Activated CD4-positive, alpha-beta T cell treated with anti-CD3 and anti-CD28 coated beads, Interleukin-2, amount 50 U/mL, for 16 hours (primary cell): ENCODE measurements at regions not wholly inside any gene's neighbourhood (a gene's known extent, or its start where the extent isn't known, plus 50 kb on each side); places are given as distances from the start of the nearest gene placed in this dataset.
"Not testable (repeated sequence)": the region's sequence is repeated elsewhere in the genome, so short reads cannot be mapped to it uniquely, and the experiment has no call there.

Experiments used
- DNase-seq: peaks from one replicate; pipeline ENCODE4 v3.0.0-alpha.2; 2020

GRCh38 chr4:79174490-79175252 is 151.2 kb downstream of the NAA11 start:
- DNase-seq, result no peak

- DNase-seq, result no peak
These were observed 152.7 kb downstream of the NAA11 start for GRCh38 chr4:79173186-79173585.

GRCh38 chr4:79170077-79170476 is 155.8 kb downstream of the NAA11 start:
- DNase-seq, result no peak

- no peak for DNase-seq
These were observed 160.8 kb downstream of the NAA11 start for GRCh38 chr4:79164907-79165610.

GRCh38 chr4:79163981-79164490 is 161.8 kb downstream of the NAA11 start:
- DNase-seq, result peak; percentile 36

- DNase-seq, result no peak
These were observed 164.9 kb downstream of the NAA11 start for GRCh38 chr4:79160962-79161361.

GRCh38 chr4:79158705-79159104 is 167.2 kb downstream of the NAA11 start:
- not testable (repeated sequence) for DNase-seq

GRCh38 chr4:79155336-79155735 is 170.5 kb downstream of the NAA11 start:
- DNase-seq, result no peak

GRCh38 chr4:79150820-79151416 is 174.9 kb downstream of the NAA11 start:
- no peak for DNase-seq

- no peak for DNase-seq
These were observed 177.5 kb downstream of the NAA11 start for GRCh38 chr4:79148369-79148768.

- DNase-seq, result no peak
These were observed 178.6 kb downstream of the NAA11 start for GRCh38 chr4:79147251-79147650.

GRCh38 chr4:79141530-79141929 is 184.3 kb downstream of the NAA11 start:
- no peak for DNase-seq

- no peak for DNase-seq
These were observed 191.1 kb downstream of the NAA11 start for GRCh38 chr4:79134767-79135166.

GRCh38 chr4:79132826-79133225 is 193.0 kb downstream of the NAA11 start:
- DNase-seq, result no peak

- no peak for DNase-seq
These were observed 182.7 kb upstream of the PAQR3 start for GRCh38 chr4:79121875-79122358.

- DNase-seq, result no peak
These were observed 182.0 kb upstream of the PAQR3 start for GRCh38 chr4:79121223-79121622.

GRCh38 chr4:79117051-79117450 is 177.8 kb upstream of the PAQR3 start:
- DNase-seq, result not testable (repeated sequence)

- no peak for DNase-seq
These were observed 167.8 kb upstream of the PAQR3 start for GRCh38 chr4:79107014-79107413.

GRCh38 chr4:79088946-79089691 is 149.9 kb upstream of the PAQR3 start:
- DNase-seq, result no peak

- DNase-seq, result no peak
These were observed 147.8 kb upstream of the PAQR3 start for GRCh38 chr4:79087071-79087470.

GRCh38 chr4:79083406-79084010 is 144.3 kb upstream of the PAQR3 start:
- DNase-seq, result no peak

- no peak for DNase-seq
These were observed 143.8 kb upstream of the PAQR3 start for GRCh38 chr4:79082997-79083396.
